IMR-90 (cell line): ENCODE measurements at regions not wholly inside any gene's neighbourhood (a gene's known extent, or its start where the extent isn't known, plus 50 kb on each side); places are given as distances from the start of the nearest gene placed in this dataset.

Experiments
- ATAC-seq: fragments of 200-7000 bp; cut with Tn5 transposase; 2 replicates; pipeline ENCODE4 v1.9.1; 2020; ENCODE audit warnings: low read depth, mild to moderate bottlenecking, moderate library complexity
- BruUV-seq: library from RNA; stranded (reverse); fragments of 400-500 nt; replicated peaks from 2 replicates; lab custom pipeline; 2021; lab: Mats Ljungman, UMichigan
- CTCF ChIA-PET: fragments of 300-600 bp; formaldehyde crosslinking; extraction: SDS; loops from one replicate; lab custom pipeline; 2021; ENCODE audit warnings: antibody characterized with exemption; lab: Yijun Ruan, JAX
- POLR2A ChIA-PET: fragments of 300-600 bp; sonication (Branson Sonifier 250); formaldehyde crosslinking; loops from one replicate; lab custom pipeline; 2022; ENCODE audit warnings: antibody characterized with exemption; ENCODE audit not compliant: unreplicated experiment; lab: Charles Lee
- DNase-seq: peaks from one replicate; pipeline ENCODE4 v3.0.0; 2013
- H2AFZ ChIP-seq: replicated peaks from 2 replicates; pipeline ENCODE3; 2013; ENCODE audit warnings: low read length, mild to moderate bottlenecking; ENCODE audit not compliant: poor library complexity
- H2AK5ac ChIP-seq: 2 replicates; pipeline ENCODE4 v1.6.1; 2013; ENCODE audit warnings: low read depth, low read length, inconsistent platforms
- H2AK9ac ChIP-seq: replicated peaks from 2 replicates; pipeline ENCODE3; 2013; ENCODE audit warnings: mild to moderate bottlenecking, low read depth, low read length, moderate library complexity; ENCODE audit not compliant: poor library complexity
- H2BK120ac ChIP-seq: 2 replicates; pipeline ENCODE4 v1.6.1; 2013; ENCODE audit warnings: low read depth, low read length, inconsistent platforms
- H2BK15ac ChIP-seq: 3 replicates; pipeline ENCODE4 v1.6.1; 2013; ENCODE audit warnings: low read depth, low read length, inconsistent platforms
- H2BK20ac ChIP-seq: 2 replicates; pipeline ENCODE4 v1.6.1; 2013; ENCODE audit warnings: low read depth, mild to moderate bottlenecking, inconsistent platforms, low read length, moderate library complexity
- H2BK5ac ChIP-seq: 2 replicates; pipeline ENCODE4 v1.6.1; 2013; ENCODE audit warnings: mild to moderate bottlenecking, low read depth, low read length, inconsistent platforms; ENCODE audit not compliant: poor library complexity, severe bottlenecking
- H3K14ac ChIP-seq: replicated peaks from 2 replicates; pipeline ENCODE4 v1.6.1; 2013; ENCODE audit warnings: low read depth, low read length, inconsistent platforms
- H3K18ac ChIP-seq: 2 replicates; pipeline ENCODE4 v1.6.1; 2013; ENCODE audit warnings: low read depth, low read length, control low read depth
- H3K23ac ChIP-seq: 2 replicates; pipeline ENCODE4 v1.6.1; 2013; ENCODE audit warnings: low read depth, low read length, inconsistent platforms
- H3K27ac ChIP-seq: 2 replicates; pipeline ENCODE4 v1.5.1; 2013; ENCODE audit warnings: mild to moderate bottlenecking, control low read depth, low read length; ENCODE audit not compliant: insufficient read depth
- H3K27me3 ChIP-seq: 2 replicates; pipeline ENCODE4 v1.6.1; 2013; ENCODE audit warnings: low read length; ENCODE audit not compliant: control insufficient read depth, insufficient read depth
- H3K36me3 ChIP-seq: 2 replicates; pipeline ENCODE4 v1.6.1; 2013; ENCODE audit warnings: low read length, mixed read lengths; ENCODE audit not compliant: control insufficient read depth, insufficient read depth
- H3K4ac ChIP-seq: 2 replicates; pipeline ENCODE4 v1.6.1; 2013; ENCODE audit warnings: low read depth, low read length, inconsistent platforms
- H3K4me1 ChIP-seq: 2 replicates; pipeline ENCODE4 v1.6.1; 2013; ENCODE audit warnings: low read length, mixed read lengths; ENCODE audit not compliant: control insufficient read depth, insufficient read depth
- H3K4me2 ChIP-seq: 2 replicates; pipeline ENCODE4 v1.6.1; 2013; ENCODE audit warnings: low read depth, mild to moderate bottlenecking, control low read depth, low read length, moderate library complexity
- H3K4me3 ChIP-seq: 2 replicates; pipeline ENCODE4 v1.5.1; 2013; ENCODE audit warnings: low read depth, mild to moderate bottlenecking, control low read depth, low read length, moderate library complexity; ENCODE audit not compliant: insufficient read depth
- H3K56ac ChIP-seq: 2 replicates; pipeline ENCODE4 v1.6.1; 2013; ENCODE audit warnings: low read length, inconsistent platforms; ENCODE audit not compliant: insufficient read depth; ENCODE audit errors: extremely low read depth
- H3K79me1 ChIP-seq, 2 experiments: 2 replicates each; pipeline ENCODE4 v1.6.1; 2013; ENCODE audit warnings: low read length in 2 of 2, inconsistent platforms in 1 of 2, low read depth in 1 of 2
- H3K9ac ChIP-seq: 2 replicates; pipeline ENCODE4 v1.6.1; 2013; ENCODE audit warnings: low read depth, low read length, control low read depth
- H3K9me1 ChIP-seq: 2 replicates; pipeline ENCODE4 v1.6.1; 2013; ENCODE audit warnings: low read length, inconsistent platforms; ENCODE audit not compliant: insufficient read depth
- H3K9me3 ChIP-seq: 2 replicates; pipeline ENCODE4 v1.6.1; 2013; ENCODE audit warnings: low read length; ENCODE audit not compliant: control insufficient read depth, insufficient read depth
- H4K20me1 ChIP-seq: 2 replicates; pipeline ENCODE4 v1.6.1; 2013; ENCODE audit warnings: low read length, inconsistent platforms; ENCODE audit not compliant: insufficient read depth
- H4K5ac ChIP-seq: 2 replicates; pipeline ENCODE4 v1.6.1; 2013; ENCODE audit warnings: mild to moderate bottlenecking, low read depth, low read length, control low read depth
- H4K8ac ChIP-seq, 2 experiments: 2 replicates each; pipeline ENCODE4 v1.6.1; 2013; ENCODE audit warnings: low read depth in 2 of 2, low read length in 2 of 2, control low read depth in 1 of 2, inconsistent platforms in 1 of 2
- H4K91ac ChIP-seq: 2 replicates; pipeline ENCODE4 v1.6.1; 2013; ENCODE audit warnings: low read depth, low read length, inconsistent platforms; ENCODE audit not compliant: insufficient read depth
- BHLHE40 ChIP-seq: fragments of 150-350 bp; IDR thresholded peaks from 2 replicates; pipeline ENCODE4 v1.6.1; 2016; ENCODE audit warnings: mild to moderate bottlenecking, low read depth, low read length
- CEBPB ChIP-seq: IDR thresholded peaks from 2 replicates; pipeline ENCODE4 v1.6.1; 2012; ENCODE audit warnings: low read depth, low read length, improper control_type of control experiment
- CHD1 ChIP-seq: IDR thresholded peaks from 2 replicates; pipeline ENCODE4 v1.6.1; 2012; ENCODE audit warnings: low read depth, low read length, improper control_type of control experiment
- CTCF ChIP-seq: conservative IDR thresholded peaks from 2 replicates; pipeline ENCODE4 v1.5.1; 2012; ENCODE audit warnings: mild to moderate bottlenecking, low read depth, low read length, improper control_type of control experiment
- FOS ChIP-seq: fragments of 150-350 bp; IDR thresholded peaks from 2 replicates; pipeline ENCODE4 v1.6.1; 2016; ENCODE audit warnings: low read depth, low read length
- MAFK ChIP-seq: IDR thresholded peaks from 2 replicates; pipeline ENCODE4 v1.6.1; 2012; ENCODE audit warnings: low read depth, low read length, improper control_type of control experiment
- MAZ ChIP-seq: IDR thresholded peaks from 2 replicates; pipeline ENCODE4 v1.6.1; 2012; ENCODE audit warnings: low read depth, mild to moderate bottlenecking, low read length, improper control_type of control experiment, moderate library complexity, borderline replicate concordance
- MXI1 ChIP-seq: IDR thresholded peaks from 2 replicates; pipeline ENCODE4 v1.6.1; 2012; ENCODE audit warnings: low read depth, mild to moderate bottlenecking, low read length, moderate library complexity, borderline replicate concordance
- NFE2L2 ChIP-seq: fragments of 150-350 bp; IDR thresholded peaks from 2 replicates; pipeline ENCODE4 v1.6.1; 2016; ENCODE audit warnings: low read depth, mild to moderate bottlenecking, low read length
- POLR2A ChIP-seq: IDR thresholded peaks from 2 replicates; pipeline ENCODE4 v1.6.1; 2012; ENCODE audit warnings: mild to moderate bottlenecking, low read depth, low read length
- RAD21 ChIP-seq: IDR thresholded peaks from 2 replicates; pipeline ENCODE4 v1.6.1; 2012; ENCODE audit warnings: low read length, improper control_type of control experiment
- RCOR1 ChIP-seq: IDR thresholded peaks from 2 replicates; pipeline ENCODE4 v1.6.1; 2012; ENCODE audit warnings: mild to moderate bottlenecking, low read length, improper control_type of control experiment; ENCODE audit not compliant: insufficient replicate concordance
- RFX5 ChIP-seq: IDR thresholded peaks from 2 replicates; pipeline ENCODE4 v1.8.0; 2012; ENCODE audit warnings: low read depth, mild to moderate bottlenecking, low read length, moderate library complexity
- SMC3 ChIP-seq: fragments of 150-350 bp; IDR thresholded peaks from 2 replicates; pipeline ENCODE4 v1.6.1; 2016; ENCODE audit warnings: low read depth, mild to moderate bottlenecking, antibody characterized with exemption, low read length, moderate library complexity
- dilution Hi-C: fragments of 300-500 bp; cut with HindIII; formaldehyde crosslinking; loops from one replicate; pipeline ENCODE4 v1.14.3; 2018; ENCODE audit warnings: low sequenced_read_pairs; ENCODE audit not compliant: unreplicated experiment
- in situ Hi-C: fragments of 300-500 bp; cut with MboI; formaldehyde crosslinking; loops from 3 replicates; pipeline ENCODE4 v1.14.3; 2019; ENCODE audit warnings: low sequenced_read_pairs, inconsistent platforms, mixed read lengths
- intact Hi-C: fragments of 100-400 bp; cut with micrococcal nuclease; formaldehyde crosslinking; loops from 2 replicates; pipeline ENCODE4 v1.10.0; 2022
- TF ChIP-seq, protein P1 (sequence below): fragments of 150-350 bp; IDR thresholded peaks from 2 replicates; pipeline ENCODE4 v1.6.1; 2017; ENCODE audit warnings: mild to moderate bottlenecking, antibody characterized with exemption, low read length, low read depth
- TF ChIP-seq, protein P2 (sequence below): fragments of 150-350 bp; IDR thresholded peaks from 2 replicates; pipeline ENCODE4 v1.6.1; 2016; ENCODE audit warnings: low read depth, mild to moderate bottlenecking, low read length, moderate library complexity, borderline replicate concordance

DNA sequence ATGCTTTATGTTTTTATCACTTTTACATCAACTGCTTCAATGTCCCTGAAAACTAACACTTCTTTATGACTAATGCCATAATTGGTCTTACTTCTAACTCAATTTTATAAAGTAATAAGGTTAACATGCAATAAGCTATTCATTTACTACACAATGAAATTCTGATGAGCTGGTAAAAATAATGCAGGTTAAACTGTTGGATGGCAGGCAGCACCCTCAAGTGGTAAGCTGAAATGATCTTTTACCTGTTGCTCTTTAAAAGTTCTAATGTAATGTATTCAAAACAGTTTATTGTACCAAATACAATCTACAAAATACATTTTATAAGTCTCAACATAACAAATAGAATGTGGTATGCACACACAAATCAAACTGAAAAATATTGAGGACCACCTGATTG is 1280.3 kb downstream of the CDH8 start:
- Histone ChIP-seq H2BK15ac (no peak overlapping the region), H3K27ac (no peak overlapping the region), H3K36me3 (no peaks in the 10 kb centered on the region), H3K4ac (no peak overlapping the region), H4K20me1 (no peaks in the 10 kb centered on the region), H2BK120ac (no peak overlapping the region), H3K27me3 (no peaks in the 10 kb centered on the region), H2AFZ (no peak overlapping the region), H3K18ac (no peak overlapping the region), H2AK5ac (no peak overlapping the region), H3K9me3 (peaks cover 2% of the 10 kb centered on the region; the same call in 1 of the 2 replicates), H3K23ac (no peak overlapping the region), H4K91ac (no peak overlapping the region), H3K79me1 (no peaks in the 10 kb centered on the region), H4K5ac (no peak overlapping the region), H3K14ac (no peak overlapping the region), H4K8ac (no peak overlapping the region), H3K4me1 (no peaks in the 10 kb centered on the region), H3K56ac (no peak overlapping the region), H2BK5ac (no peak overlapping the region), H3K9ac (no peak overlapping the region), H3K4me3 (no peak overlapping the region), H3K4me2 (no peak overlapping the region), H3K9me1 (no peaks in the 10 kb centered on the region), H2AK9ac (no peak overlapping the region), H2BK20ac (no peak overlapping the region)
- dilution Hi-C loops, result no loop called here
- no peak for ATAC-seq
- ChIA-PET POLR2A (no interaction called here), CTCF (no interaction called here)
- no TSS peak for BruUV-seq
- intact Hi-C loops, result no loop called here
- no peak for DNase-seq
- in situ Hi-C loops, result no loop called here
- no peak for TF ChIP-seq CTCF
- TF ChIP-seq RCOR1, result no peak
- TF ChIP-seq MAZ, result no peak
- no peak for TF ChIP-seq MAFK
- no peak for TF ChIP-seq RAD21
- TF ChIP-seq BHLHE40, result no peak
- TF ChIP-seq SMC3, result no peak
- no peak for TF ChIP-seq NFE2L2
- TF ChIP-seq RFX5, result no peak
- TF ChIP-seq, protein P1, sequence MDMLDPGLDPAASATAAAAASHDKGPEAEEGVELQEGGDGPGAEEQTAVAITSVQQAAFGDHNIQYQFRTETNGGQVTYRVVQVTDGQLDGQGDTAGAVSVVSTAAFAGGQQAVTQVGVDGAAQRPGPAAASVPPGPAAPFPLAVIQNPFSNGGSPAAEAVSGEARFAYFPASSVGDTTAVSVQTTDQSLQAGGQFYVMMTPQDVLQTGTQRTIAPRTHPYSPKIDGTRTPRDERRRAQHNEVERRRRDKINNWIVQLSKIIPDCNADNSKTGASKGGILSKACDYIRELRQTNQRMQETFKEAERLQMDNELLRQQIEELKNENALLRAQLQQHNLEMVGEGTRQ, result no peak
- TF ChIP-seq MXI1, result no peak
- no peak for TF ChIP-seq FOS
- TF ChIP-seq, protein P2, sequence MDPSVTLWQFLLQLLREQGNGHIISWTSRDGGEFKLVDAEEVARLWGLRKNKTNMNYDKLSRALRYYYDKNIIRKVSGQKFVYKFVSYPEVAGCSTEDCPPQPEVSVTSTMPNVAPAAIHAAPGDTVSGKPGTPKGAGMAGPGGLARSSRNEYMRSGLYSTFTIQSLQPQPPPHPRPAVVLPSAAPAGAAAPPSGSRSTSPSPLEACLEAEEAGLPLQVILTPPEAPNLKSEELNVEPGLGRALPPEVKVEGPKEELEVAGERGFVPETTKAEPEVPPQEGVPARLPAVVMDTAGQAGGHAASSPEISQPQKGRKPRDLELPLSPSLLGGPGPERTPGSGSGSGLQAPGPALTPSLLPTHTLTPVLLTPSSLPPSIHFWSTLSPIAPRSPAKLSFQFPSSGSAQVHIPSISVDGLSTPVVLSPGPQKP, result no peak
- no peak for TF ChIP-seq CEBPB
- no peak for TF ChIP-seq CHD1
- no peak for TF ChIP-seq POLR2A
